SIG-M5 treated with dmso at 0.1 percent for 504 hours (cell line): ENCODE measurements at regions not wholly inside any gene's neighbourhood (a gene's known extent, or its start where the extent isn't known, plus 50 kb on each side); places are given as distances from the start of the nearest gene placed in this dataset.

ENCODE experiments used
- DNase-seq: peaks from one replicate; lab custom pipeline; 2025; ENCODE audit not compliant: unreplicated experiment; lab: John Stamatoyannopoulos, UW

DNA sequence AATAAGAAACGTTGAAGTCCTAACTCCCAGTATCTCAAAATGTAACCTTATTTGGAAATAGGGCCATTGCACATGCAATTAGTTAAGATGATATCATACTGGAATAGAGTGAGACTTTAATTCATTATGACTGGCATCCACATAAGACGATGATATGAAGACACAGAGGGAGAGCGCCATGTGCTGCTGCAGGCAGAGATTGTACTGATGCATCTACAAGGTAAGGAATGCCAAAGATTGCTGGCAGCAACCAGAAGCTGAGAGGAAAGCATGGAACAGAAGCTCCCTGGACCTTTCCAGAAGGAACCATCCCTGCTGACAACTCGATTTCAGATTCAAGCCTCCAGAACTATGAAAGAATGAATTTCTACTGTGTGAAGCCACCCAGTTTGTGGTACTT lies 697.0 kb upstream of the INTU start:
- no peak for DNase-seq

GRCh38 chr4:126937342-126937741 lies 695.4 kb upstream of the INTU start:
- no peak for DNase-seq

GRCh38 chr4:126937846-126938422 lies 694.8 kb upstream of the INTU start:
- DNase-seq: no peak

DNA sequence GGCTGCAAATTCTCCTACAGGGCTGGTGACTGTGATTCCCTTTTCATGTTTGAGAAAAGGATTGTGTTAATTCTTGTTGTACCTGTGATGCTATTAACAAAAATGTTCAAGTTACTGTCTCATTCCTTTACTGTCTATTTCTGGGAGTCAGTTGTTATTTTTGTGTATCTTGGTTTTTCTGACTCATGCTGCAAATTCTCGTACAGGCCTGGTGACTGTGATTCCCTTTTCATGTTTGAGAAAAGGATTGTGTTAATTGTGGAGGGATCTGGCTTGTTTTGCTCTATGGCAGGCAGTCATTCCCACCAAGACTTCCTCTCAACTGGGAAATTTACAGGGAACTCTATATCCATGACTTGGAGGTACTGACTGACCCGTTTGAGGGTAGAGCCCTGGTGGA lies 693.4 kb upstream of the INTU start:
- DNase-seq: no peak

- DNase-seq: no peak
Observed at GRCh38 chr4:126947536-126947935, 685.2 kb upstream of the INTU start.

- no peak for DNase-seq
Observed at GRCh38 chr4:126954537-126955291, 678.0 kb upstream of the INTU start.

GRCh38 chr4:126955292-126956183 lies 677.2 kb upstream of the INTU start:
- no peak for DNase-seq

DNA sequence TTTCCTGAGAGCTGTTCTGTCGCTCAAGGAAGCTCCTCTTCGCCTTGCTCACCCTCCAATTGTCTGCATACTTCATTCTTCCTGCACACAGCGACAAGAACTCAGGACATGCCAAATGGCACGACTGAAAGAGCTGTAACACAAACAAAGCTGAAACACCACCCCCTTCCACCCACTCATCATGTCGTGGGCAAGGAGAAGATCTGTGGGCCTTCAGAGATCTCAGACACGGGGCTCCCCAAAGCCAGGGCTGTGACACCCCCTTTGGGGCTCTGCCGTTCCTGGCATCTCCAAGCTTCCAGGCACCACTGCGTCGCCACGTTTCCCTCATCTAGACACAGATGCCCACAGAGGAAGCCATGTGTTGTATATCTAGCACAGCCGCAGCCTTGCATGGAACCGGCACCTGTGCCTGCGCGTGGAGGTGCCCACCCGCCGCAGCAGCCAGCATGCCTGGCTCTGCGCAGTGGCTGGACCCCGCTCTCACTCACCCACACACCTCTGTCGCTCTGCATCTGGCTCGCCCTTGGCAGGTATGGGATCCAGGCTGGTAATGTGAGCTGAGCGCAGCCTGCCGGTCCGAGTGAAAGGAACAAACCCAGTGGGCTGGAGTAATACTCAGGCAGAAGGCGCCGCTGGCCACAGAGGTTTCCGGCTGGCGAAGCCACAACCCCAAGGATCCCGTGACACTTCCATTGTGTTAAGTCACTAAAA lies 676.4 kb upstream of the INTU start:
- DNase-seq: no peak

- DNase-seq: no peak
Observed at GRCh38 chr4:126957556-126957955, 675.2 kb upstream of the INTU start.

- no peak for DNase-seq
Observed at GRCh38 chr4:126957987-126958386, 674.8 kb upstream of the INTU start.

DNA sequence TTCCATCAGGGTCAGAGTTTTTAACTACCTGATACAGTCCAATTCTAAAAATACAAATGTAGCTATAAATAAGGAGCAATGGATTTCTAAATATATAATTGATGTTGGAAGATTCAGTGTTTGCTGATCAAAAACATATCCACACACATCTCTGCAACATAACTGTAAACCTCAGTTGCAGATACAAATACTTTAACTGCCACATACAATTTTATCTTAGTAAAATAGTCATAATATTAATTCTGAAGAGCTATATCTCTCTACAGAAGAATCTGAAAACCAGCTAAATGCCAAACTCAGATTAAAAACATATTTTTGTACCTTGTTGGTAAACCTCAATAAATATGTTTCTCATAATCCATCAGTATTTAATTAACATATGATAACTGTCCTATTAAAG lies 674.3 kb upstream of the INTU start:
- no peak for DNase-seq

GRCh38 chr4:126959056-126959745 lies 673.6 kb upstream of the INTU start:
- DNase-seq: no peak

GRCh38 chr4:126960760-126961159 lies 672.0 kb upstream of the INTU start:
- no peak for DNase-seq

GRCh38 chr4:126961661-126962060 lies 671.1 kb upstream of the INTU start:
- DNase-seq: no peak

- DNase-seq: no peak
Observed at GRCh38 chr4:126965877-126966276, 666.9 kb upstream of the INTU start.

- DNase-seq: no peak
Observed at GRCh38 chr4:126969360-126970235, 663.2 kb upstream of the INTU start.

DNA sequence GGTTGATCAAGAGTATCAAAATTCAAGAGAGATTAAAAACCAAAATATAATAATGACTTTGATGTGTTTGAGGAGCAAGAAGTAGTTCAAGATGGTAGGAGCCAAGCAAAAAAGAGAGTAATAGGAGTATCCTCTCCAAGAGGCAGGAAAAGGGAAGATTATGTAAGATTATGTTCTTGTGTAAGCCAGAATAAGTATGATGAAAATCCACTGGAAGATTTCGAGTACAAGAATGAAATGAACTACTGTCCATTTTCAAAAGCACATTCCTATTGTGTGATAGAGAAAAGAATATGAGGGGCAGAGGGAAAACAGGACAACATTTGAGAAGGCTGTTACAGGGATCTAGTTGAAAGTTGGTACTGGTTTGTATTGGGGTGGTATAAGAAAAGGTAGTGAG lies 659.6 kb upstream of the INTU start:
- DNase-seq: no peak

DNA sequence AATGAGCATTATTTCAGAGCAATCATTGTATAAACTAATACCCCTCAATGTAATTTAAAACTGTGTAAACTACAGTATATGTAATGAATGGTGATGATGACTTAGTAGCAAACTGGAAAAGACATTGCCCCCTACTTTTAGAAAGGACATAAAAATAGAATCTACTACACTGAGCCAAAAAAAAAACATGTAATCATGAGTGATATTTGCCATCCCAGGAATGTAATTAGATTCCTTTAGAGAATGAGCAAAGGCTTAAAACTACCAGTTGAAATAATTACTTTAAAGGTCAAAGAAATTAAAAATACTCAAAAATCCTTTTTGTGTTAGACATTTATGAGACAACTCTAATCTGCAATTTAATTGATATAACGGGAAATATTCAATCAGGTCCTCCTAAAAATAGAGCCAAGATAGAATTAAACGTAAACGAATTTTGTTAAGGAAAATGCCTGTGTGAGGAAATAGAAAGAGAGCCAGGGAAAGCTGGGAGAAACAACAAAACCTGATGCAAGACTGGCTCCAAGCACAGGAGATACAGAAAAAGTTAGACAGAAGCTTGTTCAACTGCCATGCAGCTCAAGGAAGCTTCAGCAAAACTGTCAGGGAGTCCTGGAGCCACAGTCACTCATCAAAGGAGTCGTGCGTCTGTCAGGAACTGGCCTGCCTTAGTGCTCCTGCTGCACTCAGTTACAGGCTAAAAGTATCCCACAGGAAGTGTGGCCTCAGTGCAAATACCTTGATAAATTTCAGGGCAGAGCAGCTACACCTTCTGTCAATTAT lies 655.7 kb upstream of the INTU start:
- DNase-seq: no peak

DNA sequence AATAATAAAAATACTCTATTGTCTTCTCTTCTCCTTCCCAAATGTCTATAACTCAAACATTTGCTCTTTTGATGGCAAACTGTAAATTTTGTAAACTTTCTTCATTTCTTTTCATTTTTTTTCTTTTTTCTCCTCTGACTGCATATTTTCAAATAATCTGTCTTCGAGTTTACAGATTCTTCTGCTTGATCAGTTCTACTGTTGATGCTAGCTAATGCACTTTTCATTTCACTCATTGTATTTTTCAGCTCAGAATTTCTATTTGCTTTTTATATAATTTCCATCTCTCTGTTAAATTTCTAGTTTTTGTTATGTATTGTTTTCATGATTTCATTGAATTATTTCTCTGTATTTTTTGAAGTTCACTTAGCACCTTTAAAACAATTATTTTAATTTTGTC lies 646.8 kb upstream of the INTU start:
- no peak for DNase-seq
